GM19467 (cell line): ENCODE measurements at regions not wholly inside any gene's neighbourhood (a gene's known extent, or its start where the extent isn't known, plus 50 kb on each side); places are given as distances from the start of the nearest gene placed in this dataset.
"Not testable (repeated sequence)": the region's sequence is repeated elsewhere in the genome, so short reads cannot be mapped to it uniquely, and the experiment has no call there.

Source experiments
- ATAC-seq: cut with Tn5 transposase; IDR thresholded peaks from one replicate; pipeline ENCODE4 v1.9.1; 2021; ENCODE audit warnings: mild to moderate bottlenecking, moderate library complexity; ENCODE audit not compliant: unreplicated experiment

DNA sequence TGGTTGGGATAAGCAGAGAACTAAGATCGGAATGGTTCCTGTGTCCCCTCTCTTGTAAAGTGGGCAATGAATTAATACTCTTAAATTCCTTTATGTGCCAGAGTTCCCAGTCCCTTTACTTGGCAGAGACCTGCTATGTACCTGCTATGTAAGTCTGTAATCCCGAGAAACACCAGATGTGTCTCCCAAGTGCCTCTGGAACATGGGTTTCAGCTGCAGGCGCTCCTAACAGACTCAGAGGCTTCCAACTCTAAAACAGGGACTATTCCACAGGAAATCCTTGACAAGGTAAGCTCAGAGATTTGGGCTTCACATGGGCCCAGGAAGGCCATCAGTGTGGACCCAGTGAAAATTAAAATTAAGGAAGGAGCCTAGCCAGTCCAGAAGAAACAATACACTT, 117.7 kb upstream of the PLCL2 start:
- ATAC-seq, result no peak

DNA sequence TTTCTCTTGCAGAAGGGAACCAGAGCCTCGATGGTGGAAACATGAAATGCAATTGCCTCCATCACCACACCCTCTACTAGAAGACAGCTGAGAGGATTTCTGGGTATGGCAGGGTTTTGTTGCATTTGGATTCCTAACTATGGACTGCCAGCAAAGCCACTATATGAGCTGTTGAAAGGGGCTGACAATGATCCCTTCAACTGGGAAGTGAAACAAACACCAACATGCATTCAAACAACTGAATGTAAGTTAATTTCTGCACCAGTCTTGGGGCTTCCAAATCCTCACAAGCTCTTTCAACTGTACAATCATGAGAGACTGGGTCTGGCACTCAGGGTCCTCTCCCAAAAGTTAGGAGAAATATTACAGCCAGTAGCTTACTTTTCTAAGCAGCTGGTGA, 116.7 kb upstream of the PLCL2 start:
- ATAC-seq, result no peak

DNA sequence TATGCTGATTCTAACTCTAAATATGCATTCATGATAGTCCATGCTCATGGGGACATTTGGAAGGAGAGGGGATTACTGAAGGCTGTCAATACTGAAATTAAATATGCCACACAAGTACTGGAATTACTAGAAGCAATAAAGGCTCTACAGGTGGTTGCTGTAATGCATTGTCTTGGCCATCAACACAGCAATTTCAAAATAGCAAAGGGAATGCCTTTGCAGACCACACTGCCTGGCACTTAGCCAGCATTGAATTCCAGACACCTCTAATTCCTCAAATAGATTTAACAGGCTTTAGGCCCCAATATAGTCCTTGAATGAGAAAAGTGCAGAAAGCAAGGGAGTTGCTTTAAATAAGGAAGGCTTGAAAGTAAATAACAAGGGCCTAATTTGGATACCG, 115.8 kb upstream of the PLCL2 start:
- ATAC-seq, result no peak

DNA sequence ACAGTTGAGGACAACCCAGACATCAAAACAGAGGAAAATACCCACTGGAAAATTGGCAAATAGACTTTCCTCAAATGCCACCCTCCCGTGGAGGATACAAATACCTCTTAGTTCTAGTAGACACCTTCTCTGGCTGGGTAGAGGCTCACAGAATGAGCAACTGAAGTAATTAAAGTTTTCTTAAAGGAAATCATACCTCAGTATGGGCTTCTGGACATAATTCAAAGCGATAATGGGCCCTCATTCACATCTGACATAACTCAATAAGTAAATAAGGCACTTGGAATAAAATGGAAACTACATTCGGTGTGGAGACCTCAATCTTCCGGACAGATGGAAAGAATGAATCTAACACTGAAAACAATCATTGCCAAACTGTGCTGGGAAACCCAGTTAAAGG, 115.2 kb upstream of the PLCL2 start:
- ATAC-seq, result no peak

DNA sequence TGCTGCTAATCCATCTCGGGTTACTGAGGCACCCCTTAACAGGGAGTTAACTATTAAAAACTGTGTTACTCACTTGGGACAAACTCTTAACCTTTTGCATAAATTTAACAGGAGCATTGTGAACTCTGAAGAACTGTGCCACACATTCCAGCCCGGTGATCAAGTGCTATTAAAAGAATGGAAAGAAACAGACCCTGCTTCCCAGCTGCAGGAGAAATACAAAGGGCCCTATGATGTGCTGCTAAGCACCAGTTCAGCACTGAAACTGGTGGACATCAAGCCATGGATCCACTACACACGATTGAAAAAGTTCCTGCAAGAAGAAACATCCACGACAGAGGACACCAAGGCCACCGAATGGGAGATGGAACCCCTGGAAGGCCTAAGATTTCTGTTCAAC, 114.7 kb upstream of the PLCL2 start:
- no peak for ATAC-seq

DNA sequence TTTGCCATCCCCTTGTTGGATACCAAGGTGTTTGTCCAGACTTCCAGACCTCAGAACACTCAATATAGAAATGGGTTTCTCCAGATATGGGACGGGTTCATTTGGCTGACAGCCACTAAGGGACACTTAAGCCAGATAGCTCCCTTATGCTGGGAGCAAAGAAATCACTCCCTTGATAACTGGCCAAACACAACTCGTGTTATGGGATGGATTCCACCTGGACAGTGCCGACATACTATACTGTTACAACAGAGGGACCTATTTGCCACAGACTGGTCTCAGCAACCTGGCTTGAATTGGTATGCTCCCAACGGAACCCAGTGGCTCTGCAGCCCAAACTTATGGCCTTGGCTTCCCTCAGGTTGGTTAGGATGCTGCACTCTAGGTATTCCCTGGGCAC, 114.0 kb upstream of the PLCL2 start:
- ATAC-seq, result no peak

DNA sequence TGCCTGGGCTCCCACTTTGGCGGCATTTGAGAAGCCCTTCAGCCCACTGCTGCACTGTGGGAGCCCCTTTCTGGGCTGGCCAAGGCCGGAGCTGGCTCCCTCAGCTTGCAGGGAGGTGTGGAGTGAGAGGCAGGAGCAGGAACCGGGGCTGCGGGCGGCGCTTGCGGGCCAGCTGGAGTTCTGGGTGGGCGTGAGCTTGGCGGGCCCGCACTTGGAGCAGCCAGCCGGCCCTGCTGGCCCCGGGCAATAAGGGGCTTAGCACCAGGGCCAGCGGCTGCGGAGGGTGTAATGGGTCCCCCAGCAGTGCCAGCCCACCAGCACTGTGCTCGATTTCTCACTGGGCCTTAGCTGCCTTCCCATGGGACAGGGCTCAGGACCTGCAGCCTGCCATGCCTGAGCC, 111.2 kb upstream of the PLCL2 start:
- ATAC-seq, result not testable (repeated sequence)

DNA sequence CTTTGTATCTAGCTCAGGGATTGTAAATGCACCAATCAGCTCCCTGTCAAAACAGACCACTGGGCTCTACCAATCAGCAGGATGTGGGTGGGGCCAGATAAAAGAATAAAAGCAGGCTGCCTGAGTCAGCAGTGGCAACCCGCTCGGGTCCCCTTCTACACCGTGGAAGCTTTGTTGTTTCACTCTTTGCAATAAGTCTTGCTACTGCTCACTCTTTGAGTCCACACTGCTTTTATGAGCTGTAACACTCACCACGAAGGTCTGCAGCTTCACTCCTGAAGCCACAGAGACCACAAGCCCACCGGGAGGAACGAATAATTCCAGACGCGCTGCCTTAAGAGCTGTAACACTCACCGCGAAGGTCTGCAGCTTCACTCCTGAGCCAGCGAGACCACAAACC, 110.2 kb upstream of the PLCL2 start:
- not testable (repeated sequence) for ATAC-seq

DNA sequence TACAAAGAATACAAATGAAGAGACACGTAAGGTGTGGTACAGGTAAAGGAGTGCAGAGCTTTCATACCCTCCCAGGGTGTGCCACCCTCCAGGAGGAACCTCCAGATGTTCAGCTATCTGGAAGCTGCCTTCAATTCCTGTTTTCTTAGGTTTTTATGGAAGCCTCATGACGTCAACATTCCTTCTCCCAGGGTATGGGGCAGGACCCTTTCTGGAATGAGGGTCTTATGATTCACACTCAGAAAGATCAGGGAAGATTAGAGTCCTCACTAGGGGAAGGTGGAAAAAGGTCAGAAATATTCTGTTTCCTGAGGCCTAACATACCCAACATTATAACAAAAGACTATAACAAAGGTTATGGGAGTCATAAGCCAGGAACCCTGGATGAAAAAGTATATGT, 99.8 kb upstream of the PLCL2 start:
- no peak for ATAC-seq

DNA sequence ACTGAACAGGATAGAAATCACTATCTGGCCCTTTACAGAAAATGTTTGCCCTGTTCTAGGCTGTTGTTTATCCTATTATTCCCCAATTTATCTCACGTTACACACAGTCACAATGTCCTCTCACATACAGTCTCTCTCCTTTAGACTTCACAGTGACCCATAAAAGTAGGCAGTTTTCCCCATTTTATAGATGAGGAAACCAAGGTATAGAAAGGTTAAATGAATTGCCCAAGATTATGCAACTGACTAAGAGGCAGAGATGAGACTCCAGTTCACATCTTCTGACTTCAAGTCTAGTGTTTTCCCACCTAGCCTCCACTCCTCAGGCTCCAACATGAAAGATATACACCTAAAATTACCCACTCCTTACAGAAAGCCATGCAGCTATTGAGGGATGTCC, 99.3 kb upstream of the PLCL2 start:
- ATAC-seq, result no peak

DNA sequence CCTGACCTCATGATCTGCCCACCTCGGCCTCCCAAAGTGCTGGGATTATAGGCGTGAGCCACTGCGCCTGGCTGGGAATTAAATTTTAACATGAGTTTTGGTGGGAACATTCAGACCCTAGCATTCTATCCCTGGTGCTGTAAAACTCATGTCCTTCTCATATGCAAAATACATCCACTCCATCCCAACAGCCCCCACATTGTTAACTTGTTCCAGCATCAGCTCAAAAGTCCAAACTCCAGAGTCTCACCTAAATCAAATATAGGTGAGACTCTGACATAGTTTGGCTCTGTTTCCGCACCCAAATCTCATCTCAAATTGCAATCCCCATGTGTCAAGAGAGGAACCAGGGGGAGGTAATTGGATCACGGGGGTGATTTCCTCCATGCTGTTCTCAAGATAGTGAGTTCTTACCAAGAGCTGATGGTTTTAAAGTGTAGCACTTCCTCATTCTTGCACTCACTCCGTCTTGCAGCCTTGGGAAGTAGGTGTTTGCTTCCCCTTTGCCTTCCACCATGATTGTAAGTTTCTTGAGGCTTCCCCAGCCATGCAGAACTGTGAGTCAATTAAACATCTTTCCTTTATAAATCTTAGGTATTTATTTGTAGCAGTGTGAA, 96.2 kb upstream of the PLCL2 start:
- ATAC-seq, result no peak

DNA sequence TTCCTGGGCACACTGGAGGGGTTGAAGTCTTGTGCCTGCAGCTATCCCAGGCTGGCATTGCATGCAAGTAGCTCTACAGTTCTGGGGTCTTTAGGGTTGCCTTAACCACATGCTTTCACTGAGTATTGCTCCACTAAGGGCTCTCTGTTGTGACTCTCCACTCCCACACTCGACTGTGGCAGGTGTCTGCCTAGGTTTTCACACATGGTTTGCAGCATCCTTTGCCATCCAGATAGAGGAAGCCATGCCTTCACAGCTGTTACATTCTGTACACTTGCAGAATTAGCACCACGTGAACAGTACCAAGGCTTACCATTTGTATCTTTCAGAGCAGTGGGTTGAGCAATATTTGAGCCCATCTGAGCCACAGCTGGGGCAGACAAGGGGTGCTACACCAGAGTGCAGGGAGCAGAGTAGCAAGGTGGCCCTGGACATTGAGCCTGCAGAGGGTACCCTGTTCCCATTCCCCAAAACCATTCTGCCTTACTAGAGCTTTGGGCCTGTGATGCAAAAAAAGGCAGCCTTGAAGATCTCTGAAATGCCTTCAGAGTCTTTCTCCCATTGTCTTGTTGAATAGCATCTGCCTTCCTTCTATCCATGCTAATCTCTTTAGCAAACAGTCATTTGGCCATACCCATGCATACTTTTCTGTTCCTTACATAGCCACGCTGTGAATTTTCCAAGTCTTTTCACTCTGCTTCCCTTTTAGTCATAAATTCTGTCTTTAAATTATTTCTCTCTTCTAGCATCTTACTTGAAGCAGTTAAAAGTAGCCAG, 95.2 kb upstream of the PLCL2 start:
- no peak for ATAC-seq

DNA sequence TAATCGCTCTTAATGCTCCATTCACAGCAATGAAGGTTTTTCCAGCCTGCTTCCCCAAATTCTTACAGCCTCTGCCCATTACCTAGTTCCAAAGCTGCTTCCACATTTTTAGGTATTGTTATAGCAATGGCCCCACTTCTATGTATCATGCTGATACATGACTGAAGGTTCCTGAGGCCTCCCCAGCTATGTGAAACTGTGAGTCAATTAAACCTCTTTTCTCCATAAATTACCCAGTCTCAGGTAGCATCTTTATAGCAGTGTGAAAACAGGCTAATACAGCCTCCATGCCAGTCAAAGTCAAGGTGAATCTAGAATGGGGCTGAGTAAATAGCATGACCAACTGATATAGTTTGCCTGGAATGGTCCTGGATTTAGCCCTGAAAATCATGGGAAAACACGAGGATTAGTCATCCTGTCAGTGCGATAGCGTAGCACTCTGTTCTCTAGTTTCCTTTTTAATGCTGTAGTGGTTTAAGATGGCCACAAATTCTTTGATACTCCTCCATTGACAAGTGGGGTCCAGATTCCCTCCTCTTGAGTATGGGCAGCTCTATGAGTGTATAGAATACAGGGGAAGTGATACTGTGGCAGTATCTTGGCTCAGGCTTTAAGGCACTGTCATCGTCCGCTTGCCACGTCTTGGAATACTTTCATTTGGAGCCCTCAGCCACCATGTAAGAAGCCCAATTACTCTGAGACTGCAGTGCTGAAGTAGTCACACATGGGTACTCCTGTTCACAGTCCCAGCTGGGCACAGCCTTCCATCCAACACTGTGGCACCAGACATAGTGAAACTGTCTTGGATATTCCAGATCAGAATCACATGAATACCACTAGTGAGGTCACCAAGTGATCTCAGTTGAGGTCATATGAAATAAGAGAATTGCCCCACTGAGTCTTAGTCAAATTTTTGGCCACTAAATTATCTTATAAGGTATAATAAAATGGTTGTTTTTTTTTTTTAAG, 94.0 kb upstream of the PLCL2 start:
- no peak for ATAC-seq

DNA sequence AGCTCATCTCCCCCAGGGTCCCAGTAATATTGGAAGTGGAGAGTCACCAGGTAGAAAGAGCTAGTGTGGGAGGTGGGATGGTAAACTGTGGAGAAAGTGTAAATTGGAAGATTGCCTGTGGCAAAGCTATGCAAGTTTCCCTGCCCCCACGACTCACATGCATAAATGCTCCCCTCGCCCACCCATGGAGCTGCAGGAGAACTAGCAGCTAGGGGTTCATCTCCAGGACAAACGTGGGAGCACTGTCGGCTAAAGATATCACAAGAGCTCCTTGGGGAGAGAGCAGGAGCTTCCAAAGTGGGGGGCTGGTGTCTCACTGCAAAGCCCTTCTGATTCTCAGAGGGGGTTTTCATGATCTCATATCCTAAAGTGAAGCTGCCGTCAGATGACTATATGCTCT, 91.4 kb upstream of the PLCL2 start:
- no peak for ATAC-seq

DNA sequence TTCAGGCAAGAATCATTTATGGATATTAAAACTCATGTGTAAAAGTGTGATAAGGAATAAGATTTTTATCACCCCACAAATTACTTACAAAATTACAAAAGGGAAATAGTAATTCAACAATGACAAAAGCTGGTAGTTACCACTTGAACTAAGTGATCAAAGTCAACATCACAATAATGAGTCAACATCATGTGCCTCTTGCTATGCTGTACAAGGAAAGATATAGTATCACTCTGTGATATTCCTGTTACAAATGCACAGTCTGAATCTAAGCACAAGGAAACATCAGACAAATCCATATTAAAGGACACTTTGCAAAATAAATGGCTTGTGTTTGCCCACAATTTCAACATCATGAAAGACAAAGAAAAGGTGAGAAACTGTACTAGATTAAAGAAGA, 90.5 kb upstream of the PLCL2 start:
- no peak for ATAC-seq

DNA sequence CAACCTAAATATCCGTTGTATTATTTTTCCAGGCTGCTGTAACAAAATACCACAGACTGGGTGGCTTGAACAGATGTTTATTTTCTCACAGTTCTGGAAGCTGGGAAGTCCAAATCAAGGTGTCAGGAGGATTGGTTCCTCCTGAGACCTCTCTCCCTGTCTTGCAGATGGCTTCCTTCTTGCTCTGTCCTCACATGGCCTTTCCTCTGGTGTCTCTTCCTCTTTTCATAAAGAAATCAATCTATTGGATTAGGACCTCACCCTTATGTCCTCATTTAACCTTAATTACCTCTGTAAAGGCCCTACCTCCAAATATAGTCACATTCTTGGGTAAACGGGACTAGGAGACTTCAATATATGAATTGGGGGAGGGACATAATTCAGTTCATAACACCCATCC, 89.2 kb upstream of the PLCL2 start:
- no peak for ATAC-seq

DNA sequence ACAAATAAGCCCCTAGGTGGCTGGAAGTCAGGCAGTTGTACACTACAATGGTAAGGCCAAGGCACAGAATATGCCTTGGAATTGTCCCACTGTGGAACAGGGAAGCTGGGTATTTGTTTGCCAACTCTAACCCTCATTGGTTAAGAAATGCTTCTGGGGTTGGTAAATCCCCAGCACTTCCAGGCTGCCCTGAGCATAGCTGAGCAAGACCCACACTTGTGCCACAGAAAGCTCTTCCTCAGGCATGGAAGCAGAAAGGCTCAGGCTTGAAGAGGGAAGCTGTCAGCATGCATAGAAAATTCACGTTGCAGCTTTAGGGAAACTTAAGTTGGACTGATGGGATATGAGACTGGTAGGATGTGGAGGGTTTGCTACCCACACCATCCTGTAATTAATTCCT, 86.9 kb upstream of the PLCL2 start:
- ATAC-seq, result no peak

DNA sequence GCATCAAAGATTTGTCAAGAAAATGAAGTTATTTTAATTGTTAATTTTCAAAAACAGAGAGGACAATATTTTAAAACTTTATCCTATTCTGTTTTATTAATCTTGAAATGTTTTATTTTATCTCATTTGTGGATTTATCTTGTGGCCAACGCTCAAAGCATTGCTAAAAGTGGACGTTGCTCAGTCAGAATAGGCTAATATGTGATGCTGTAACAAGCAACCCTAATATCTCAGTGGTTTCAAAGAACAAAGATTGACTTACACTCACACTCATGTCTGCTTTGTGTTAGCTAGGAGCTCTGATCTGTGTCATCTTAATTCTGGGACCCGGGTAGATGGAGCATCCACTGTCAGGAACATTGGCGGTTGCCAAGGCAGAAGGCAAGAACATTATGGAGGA, 86.0 kb upstream of the PLCL2 start:
- ATAC-seq, result no peak

DNA sequence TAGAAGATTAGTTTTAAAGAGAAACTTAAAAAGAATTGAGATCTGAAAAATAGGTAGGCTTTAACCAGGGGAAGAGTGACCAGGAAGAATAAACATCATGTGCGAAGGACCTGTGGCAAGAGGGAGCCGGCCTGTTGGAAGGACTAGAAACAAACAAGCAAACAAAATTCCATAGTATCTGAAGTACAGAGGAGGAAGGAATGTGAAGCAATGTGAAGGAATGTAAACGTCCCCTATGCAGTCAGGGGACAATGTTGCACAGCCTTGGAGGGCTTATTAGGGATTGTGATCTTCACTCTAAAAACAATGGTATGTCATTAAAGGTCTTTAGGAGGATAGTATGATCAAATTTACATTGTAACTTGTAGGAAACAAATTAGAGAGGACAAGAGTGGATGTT, 84.4 kb upstream of the PLCL2 start:
- ATAC-seq, result no peak

DNA sequence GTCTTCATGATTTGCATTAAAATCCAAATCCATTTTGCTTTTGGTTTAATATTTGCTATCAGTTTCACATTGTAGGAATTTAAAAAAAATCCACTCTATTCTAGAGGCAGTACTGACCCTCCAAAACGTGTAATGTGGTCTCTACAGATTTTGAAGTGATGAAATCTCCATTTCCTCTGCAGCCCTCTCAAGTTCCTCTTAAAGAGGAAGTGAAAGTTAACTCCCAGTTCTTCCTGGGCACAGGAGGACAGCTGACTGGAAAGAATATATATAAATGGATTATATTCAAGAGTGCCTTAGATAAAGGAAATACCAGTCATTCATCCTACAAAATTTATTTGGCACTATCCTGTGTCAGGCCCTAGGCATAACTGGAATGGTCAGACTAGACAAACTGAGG, 83.5 kb upstream of the PLCL2 start:
- ATAC-seq, result no peak

DNA sequence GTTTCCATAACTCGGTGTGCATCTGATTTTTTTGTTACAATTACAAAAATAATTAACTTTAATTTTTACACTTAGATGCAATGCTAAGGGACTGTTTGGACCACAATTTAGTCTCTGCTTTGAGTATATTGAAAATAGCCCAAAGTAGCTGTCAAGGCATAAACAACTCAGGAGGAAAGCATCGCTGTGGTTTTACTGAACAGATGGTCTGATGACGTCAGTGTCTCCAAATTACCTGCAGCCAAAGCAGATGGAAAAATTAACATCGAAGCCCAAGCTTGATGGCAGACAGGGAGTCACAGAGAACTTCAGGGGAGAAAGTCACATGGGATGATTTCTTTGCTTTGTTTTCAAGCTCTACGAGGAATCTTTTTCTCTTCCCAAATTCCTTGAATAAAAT, 83.1 kb upstream of the PLCL2 start:
- ATAC-seq, result no peak

DNA sequence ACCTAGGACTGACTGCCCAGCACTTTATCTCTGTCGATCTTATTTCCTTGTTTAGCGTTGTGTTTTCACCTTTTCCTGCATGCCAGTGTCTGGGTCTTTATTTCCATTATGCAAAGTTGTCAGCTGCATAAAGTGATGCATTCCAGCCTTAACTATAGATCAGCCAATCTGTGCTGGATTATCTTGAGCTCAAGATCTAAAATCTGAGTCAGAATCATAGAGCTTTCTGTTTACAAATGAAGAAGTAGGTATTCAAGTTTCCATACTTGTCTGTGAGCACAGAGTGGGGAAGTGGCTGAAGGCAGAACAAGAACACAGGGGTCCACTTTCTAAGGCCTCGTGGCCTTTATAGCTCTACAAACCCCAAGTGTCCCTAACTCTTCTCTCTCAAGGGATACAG, 82.4 kb upstream of the PLCL2 start:
- ATAC-seq, result no peak
